Esophagus mucosa (tissue), 1 donor: ENCODE measurements at regions not wholly inside any gene's neighbourhood (a gene's known extent, or its start where the extent isn't known, plus 50 kb on each side); places are given as distances from the start of the nearest gene placed in this dataset.
"Not testable (repeated sequence)": the region's sequence is repeated elsewhere in the genome, so short reads cannot be mapped to it uniquely, and the experiment has no call there.

Source experiments
- ATAC-seq: fragments of 200-7000 bp; cut with Tn5 transposase; one replicate; pipeline ENCODE4 v1.9.1; 2020
- donor health status: DM: yes; HTN: yes; CAD: no.

GRCh38 chr9:746661-747434, 94.6 kb upstream of the DMRT1 start:
- ATAC-seq: no peak

GRCh38 chr9:747567-747966, 93.9 kb upstream of the DMRT1 start:
- ATAC-seq: no peak

- peak; percentile 33 for ATAC-seq
Observed at GRCh38 chr9:748861-749497, 92.5 kb upstream of the DMRT1 start.

- no peak for ATAC-seq
Observed at GRCh38 chr9:749716-750115, 91.8 kb upstream of the DMRT1 start.

GRCh38 chr9:750249-750967, 91.1 kb upstream of the DMRT1 start:
- ATAC-seq: peak; percentile 17

- peak; percentile 74 for ATAC-seq
Observed at GRCh38 chr9:751137-752051, 90.1 kb upstream of the DMRT1 start.

- peak; percentile 70 for ATAC-seq
Observed at GRCh38 chr9:752201-752600, 89.3 kb upstream of the DMRT1 start.

- no peak for ATAC-seq
Observed at GRCh38 chr9:752681-753200, 88.8 kb upstream of the DMRT1 start.

- not testable (repeated sequence) for ATAC-seq
Observed at GRCh38 chr9:753734-754133, 87.8 kb upstream of the DMRT1 start.

- ATAC-seq: no peak
Observed at GRCh38 chr9:754150-754931, 87.2 kb upstream of the DMRT1 start.

- peak; percentile 9 for ATAC-seq
Observed at GRCh38 chr9:755454-756381, 85.8 kb upstream of the DMRT1 start.

GRCh38 chr9:757246-757881, 84.1 kb upstream of the DMRT1 start:
- ATAC-seq: peak; percentile 51

GRCh38 chr9:758146-758545, 83.4 kb upstream of the DMRT1 start:
- ATAC-seq: no peak

GRCh38 chr9:759541-759940, 82.0 kb upstream of the DMRT1 start:
- ATAC-seq: no peak

- ATAC-seq: no peak
Observed at GRCh38 chr9:759983-760736, 81.3 kb upstream of the DMRT1 start.

GRCh38 chr9:761176-761792, 80.2 kb upstream of the DMRT1 start:
- peak; percentile 62 for ATAC-seq

- ATAC-seq: peak; percentile 40
Observed at GRCh38 chr9:761793-762560, 79.5 kb upstream of the DMRT1 start.

- ATAC-seq: no peak
Observed at GRCh38 chr9:763692-764091, 77.8 kb upstream of the DMRT1 start.
